ENCODE measurements at regions not wholly inside any gene's neighbourhood (a gene's known extent, or its start where the extent isn't known, plus 50 kb on each side); places are given as distances from the start of the nearest gene placed in this dataset.

GRCh38 chr2:182584462-182584861 is 131.6 kb upstream of the DNAJC10 start:
- no peak for TF ChIP-seq CTCF (IDR thresholded peaks at IDR 0.05)

- TF ChIP-seq CTCF (IDR thresholded peaks at IDR 0.05): no peak
Observed at GRCh38 chr2:182585001-182585400, 131.1 kb upstream of the DNAJC10 start.

GRCh38 chr2:182585430-182585829 is 130.6 kb upstream of the DNAJC10 start:
- no peak for TF ChIP-seq CTCF (IDR thresholded peaks at IDR 0.05)

GRCh38 chr2:182586426-182586825 is 129.6 kb upstream of the DNAJC10 start:
- 0 out of 2 replicates have a peak, but pooled peaks have one; percentile 21 for TF ChIP-seq CTCF (IDR thresholded peaks at IDR 0.05)

- no peak for TF ChIP-seq CTCF (IDR thresholded peaks at IDR 0.05)
Observed at GRCh38 chr2:182587831-182588230, 128.2 kb upstream of the DNAJC10 start.

- no peak for TF ChIP-seq CTCF (IDR thresholded peaks at IDR 0.05)
Observed at GRCh38 chr2:182589121-182589520, 126.9 kb upstream of the DNAJC10 start.

GRCh38 chr2:182591774-182592173 is 124.3 kb upstream of the DNAJC10 start:
- TF ChIP-seq CTCF (IDR thresholded peaks at IDR 0.05): no peak

- no peak for TF ChIP-seq CTCF (IDR thresholded peaks at IDR 0.05)
Observed at GRCh38 chr2:182592691-182593393, 123.2 kb upstream of the DNAJC10 start.

All from LNCAP (cell line).